Fibroblast of mammary gland (primary cell): ENCODE measurements at regions not wholly inside any gene's neighbourhood (a gene's known extent, or its start where the extent isn't known, plus 50 kb on each side); places are given as distances from the start of the nearest gene placed in this dataset.

Source experiments
- DNase-seq: peaks from one replicate; pipeline ENCODE4 v3.0.0-alpha.2; 2010; ENCODE audit warnings: low read depth
- H3K4me3 ChIP-seq: 2 replicates; pipeline ENCODE4 v1.5.1; 2011; ENCODE audit warnings: low read depth, mild to moderate bottlenecking, low read length, moderate library complexity; ENCODE audit not compliant: control insufficient read depth
- TF ChIP-seq, protein P1 (sequence below): conservative IDR thresholded peaks from 2 replicates; pipeline ENCODE4 v1.5.1; 2011; ENCODE audit warnings: low read depth, low read length, inconsistent platforms; ENCODE audit not compliant: control insufficient read depth, insufficient read depth

DNA sequence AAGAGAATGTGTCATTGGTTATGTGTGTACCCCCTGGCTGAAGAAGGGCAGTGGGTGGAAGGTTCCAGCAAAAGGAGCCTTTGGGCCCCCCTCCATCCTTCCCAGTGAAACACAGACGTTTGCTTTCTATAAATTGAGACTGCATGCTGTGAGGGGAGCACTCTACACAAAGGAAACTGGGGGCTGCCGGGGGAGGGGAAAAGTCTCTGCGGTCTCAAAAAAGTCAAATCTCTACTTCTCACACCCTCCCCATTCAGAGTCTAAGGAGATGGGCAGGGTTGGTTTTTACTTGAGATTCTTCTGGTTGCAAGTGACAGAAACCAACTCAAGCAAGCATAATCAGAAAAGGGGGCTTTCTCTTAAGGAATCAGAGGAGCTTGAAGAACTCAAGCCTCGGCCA is 50.1 kb upstream of the TLE3 start:
- H3K4me3 ChIP-seq: no peak overlapping the region
- no peak for DNase-seq
- TF ChIP-seq, protein P1, sequence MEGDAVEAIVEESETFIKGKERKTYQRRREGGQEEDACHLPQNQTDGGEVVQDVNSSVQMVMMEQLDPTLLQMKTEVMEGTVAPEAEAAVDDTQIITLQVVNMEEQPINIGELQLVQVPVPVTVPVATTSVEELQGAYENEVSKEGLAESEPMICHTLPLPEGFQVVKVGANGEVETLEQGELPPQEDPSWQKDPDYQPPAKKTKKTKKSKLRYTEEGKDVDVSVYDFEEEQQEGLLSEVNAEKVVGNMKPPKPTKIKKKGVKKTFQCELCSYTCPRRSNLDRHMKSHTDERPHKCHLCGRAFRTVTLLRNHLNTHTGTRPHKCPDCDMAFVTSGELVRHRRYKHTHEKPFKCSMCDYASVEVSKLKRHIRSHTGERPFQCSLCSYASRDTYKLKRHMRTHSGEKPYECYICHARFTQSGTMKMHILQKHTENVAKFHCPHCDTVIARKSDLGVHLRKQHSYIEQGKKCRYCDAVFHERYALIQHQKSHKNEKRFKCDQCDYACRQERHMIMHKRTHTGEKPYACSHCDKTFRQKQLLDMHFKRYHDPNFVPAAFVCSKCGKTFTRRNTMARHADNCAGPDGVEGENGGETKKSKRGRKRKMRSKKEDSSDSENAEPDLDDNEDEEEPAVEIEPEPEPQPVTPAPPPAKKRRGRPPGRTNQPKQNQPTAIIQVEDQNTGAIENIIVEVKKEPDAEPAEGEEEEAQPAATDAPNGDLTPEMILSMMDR: no peak
